IPS-11a (cell line): ENCODE measurements at regions not wholly inside any gene's neighbourhood (a gene's known extent, or its start where the extent isn't known, plus 50 kb on each side); places are given as distances from the start of the nearest gene placed in this dataset.

Experiments
- H3K4me3 ChIP-seq: one replicate; pipeline ENCODE4 v1.5.1; 2013; ENCODE audit warnings: low read depth, low read length, control low read depth

DNA sequence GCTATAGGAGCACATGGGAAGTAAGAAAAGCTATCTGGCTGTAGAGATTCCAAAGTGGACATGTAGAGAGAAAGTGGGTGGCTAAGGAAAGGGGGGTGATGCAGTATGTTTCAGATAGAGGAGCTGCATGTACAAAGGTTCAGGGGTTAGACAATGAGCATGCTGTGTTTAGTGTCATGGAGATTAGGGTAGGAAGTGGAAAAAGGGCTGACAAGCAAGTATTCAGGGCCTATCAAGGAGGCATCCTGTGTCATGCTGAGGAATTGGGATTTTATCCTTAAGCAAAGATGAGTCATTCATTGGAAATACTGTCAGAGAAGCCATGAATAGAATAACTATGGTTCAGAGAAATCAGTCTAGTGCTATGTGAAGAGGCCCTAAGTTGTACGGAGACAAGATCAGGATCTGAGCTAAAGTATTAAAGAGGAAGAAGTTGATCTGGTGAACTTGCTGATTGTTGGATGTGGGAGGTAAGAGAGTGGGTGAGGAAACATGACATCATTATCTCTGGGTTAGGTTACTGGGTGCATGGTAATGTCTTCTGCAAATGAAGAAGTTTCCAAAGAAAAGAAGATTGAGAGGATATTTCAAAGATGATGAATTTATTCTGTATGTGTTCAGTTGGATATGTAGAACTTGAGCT, 176.7 kb upstream of the GOLIM4 start:
- H3K4me3 ChIP-seq: no peak overlapping the region

DNA sequence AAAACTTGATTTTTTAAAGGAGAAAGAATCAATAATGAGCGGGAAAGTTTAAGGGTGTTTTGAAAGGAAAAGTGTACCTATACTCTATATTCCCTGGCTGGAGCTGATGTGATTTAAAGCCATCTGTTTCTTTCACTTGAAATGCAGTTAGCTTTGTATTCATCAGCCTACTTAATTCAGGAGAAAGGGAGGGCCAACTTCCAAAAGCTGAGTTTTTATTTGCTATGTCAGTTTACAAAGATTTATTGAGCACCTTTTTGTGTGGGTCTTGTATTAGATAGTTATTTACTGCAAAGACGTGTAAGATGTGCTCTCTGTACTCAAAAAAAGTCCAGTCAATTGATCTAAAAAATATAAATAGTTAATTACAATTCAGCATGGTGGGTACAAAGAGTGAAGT, 176.2 kb upstream of the GOLIM4 start:
- H3K4me3 ChIP-seq: no peak overlapping the region

DNA sequence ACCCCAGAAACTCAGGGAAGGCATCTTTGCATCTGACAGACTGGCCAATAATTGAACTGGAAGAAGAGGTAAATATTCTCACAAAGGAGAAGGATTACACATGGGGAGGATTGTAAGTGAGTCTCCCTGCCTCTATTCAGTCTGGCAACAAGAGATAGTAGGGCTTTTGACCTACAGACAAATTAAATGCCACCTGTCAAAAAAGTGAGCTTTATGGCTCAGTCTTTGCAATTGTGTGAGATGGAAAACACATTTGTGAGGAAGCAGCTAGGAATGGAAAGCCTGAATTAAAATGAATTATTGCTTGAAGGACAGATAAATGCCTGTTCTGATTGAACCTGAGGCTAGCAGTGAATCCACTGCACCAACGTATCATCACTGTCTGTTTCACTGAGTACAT, 173.3 kb upstream of the GOLIM4 start:
- H3K4me3 ChIP-seq: no peak overlapping the region

DNA sequence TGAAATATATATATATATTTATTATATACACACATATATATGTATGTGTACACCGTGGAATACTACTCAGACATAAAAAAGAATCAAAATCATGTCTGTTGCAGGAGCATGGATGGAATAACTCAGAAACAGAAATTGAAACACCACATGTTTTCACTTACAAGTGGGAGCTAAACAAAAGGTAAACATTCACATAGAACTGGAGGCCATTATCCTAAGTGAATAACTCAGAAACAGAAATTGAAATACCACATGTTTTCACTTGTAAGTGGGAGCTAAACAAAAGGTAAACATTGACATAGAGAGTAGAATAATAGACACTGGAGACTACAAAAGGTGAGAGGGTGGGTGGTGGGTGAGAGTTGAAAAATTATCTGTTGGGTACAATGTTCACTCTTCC, 171.5 kb upstream of the GOLIM4 start:
- no peak overlapping the region for H3K4me3 ChIP-seq

DNA sequence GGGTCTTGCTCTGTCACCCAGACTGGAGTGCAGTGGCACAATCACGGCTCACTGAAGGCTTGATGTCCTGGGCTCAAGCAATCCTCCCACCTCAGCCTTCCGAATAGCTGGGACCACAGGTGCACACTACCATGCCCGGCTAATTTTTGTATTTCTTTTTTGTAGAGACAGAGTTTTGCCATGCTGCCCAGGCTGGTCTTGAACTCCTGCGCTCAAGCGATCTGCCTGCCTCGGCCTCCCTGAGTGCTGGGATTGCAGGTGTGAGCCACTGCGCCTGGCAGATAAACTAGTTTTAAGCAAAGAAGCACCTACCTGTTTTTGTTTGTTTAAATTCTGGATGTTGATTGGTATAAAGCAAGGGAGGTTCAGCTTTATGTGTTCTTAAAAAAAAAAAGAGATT, 170.6 kb upstream of the GOLIM4 start:
- no peak overlapping the region for H3K4me3 ChIP-seq

DNA sequence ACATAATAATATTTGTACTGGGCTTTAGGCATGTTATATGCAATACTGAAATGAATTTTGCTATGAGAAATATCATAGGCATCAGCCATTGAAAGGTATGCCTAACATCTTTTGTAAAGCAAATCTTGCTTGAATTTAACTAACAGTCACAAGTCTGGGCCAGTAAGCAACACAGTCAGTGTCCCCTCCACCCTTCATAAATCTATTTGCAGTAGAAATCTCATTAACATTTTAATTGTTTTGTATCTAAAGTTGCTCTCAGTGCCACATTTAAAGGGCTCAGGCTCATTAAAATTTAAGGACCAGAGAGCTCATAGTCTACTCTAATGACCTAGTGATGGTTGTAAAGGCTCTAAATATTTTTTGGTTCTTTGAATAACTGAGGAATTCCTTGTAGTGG, 167.2 kb upstream of the GOLIM4 start:
- no peak overlapping the region for H3K4me3 ChIP-seq

DNA sequence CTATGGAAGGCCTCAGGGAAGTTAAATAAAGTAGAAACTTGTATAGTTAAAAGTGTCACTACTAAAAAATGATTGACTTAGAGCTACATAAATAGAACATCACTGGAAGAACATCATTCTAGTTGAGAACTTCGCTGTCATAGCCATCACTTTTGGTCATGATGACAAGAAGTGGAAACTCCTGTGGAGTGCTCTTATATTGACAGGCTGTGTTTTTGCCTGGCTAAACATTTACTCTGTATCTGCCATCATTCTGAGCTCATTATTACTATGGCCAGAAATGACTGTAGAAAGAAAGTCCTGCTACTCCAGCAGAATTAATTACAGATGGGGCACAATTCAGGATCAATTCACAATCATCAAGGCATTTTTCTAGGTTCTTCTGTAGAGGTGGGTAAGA, 165.1 kb upstream of the GOLIM4 start:
- H3K4me3 ChIP-seq: no peak overlapping the region

DNA sequence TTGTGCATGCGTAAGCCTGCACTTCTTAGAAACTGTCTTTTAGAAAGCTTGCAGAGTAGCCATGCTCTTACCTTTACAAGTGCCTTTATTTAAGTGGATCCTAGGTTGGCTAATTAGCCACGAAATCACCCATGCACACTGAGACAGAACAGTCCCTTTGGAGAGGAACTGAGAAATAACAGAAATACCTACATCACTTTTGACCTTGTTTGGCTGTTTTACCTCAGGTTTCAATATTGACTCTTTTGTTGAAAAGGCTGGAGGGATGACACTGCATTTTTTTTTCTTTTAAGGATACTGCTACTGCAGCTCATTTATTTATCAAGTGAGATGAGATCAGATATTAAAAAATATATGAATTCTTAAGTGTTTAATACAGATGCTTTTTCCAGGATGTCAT, 155.6 kb upstream of the GOLIM4 start:
- H3K4me3 ChIP-seq: no peak overlapping the region

DNA sequence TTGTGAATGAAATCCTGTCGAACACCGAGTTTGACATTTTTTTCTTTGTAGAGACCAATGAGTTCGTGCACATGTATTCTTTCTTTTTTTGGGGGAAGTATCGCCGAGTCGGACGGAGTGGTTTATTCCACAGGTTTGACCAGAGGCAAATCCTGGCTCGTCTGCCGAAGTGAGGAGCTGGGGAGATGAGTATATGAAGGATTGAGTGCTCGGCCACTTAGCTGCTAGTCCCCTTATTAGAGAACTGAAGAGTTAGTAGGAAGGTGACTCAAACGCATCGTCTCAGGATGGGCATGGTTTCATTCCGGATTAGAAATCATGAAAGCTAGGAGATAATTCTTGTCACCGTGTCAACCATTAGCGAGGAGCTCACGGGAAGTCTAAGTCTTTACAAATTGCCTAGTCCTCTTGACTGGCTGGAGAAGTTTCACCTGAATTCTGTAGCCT, 154.7 kb upstream of the GOLIM4 start:
- peak overlapping the region; percentile 67 for H3K4me3 ChIP-seq

DNA sequence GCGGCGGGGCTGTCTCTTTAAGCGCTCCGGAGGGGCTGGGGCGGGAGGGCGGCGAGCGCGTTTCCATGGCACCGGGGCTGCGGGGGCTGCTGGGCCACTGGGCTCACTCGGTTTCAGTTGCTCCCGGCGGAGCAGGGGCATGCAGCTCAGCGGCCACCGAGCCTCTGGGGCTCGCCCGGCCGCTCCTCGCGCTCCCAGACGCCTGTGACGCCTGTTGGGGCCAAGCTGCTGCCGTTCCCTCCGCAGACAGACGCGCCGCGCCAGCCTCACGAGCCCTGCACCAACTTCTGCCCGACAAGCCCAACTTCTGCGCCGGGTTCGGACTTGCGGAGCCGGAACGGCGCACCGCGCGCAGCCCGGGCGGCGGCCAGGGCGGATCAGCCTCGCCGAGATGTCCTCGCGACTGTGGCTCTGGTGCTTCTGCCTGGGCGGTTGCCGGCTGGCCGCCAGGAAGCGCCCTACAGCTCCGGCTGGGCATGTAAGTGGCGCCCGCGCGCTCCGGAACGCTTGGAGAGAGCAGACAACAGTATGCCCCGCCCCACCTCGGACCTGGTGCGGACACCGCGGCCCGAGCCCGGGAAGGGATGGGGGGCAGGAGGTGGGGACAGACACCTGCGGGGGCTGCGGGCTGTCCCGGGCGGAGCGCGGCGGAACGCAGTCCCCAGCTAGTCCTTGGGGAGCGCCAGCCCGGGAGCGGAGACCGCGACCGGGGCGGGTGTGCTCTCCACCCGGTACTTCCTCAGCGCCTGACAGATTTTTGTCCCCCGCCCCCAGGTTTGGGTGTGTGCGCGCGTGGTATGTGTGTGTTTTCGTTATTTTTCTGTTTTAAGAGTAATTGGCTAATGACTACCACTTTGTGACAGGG, 154.1 kb upstream of the GOLIM4 start:
- H3K4me3 ChIP-seq: peak overlapping the region; percentile 67

DNA sequence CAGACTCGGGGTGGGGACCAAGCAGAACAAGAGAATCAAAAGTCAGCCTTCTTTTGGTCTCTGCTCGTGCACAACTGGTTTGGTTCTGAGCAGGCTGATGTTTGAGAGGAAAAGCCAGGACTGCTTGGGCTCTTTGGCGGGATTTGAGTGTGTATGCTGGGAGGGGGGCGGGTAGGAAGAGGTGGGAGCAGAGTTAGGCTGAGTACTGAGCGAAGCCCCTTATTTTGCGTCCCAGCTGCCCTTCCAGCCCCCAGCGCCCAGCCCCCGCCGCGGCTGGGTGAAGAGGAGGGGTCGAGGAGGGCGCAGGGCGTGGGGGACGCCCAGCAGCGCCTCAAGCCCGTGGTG, 153.5 kb upstream of the GOLIM4 start:
- H3K4me3 ChIP-seq: peak overlapping the region; percentile 67

DNA sequence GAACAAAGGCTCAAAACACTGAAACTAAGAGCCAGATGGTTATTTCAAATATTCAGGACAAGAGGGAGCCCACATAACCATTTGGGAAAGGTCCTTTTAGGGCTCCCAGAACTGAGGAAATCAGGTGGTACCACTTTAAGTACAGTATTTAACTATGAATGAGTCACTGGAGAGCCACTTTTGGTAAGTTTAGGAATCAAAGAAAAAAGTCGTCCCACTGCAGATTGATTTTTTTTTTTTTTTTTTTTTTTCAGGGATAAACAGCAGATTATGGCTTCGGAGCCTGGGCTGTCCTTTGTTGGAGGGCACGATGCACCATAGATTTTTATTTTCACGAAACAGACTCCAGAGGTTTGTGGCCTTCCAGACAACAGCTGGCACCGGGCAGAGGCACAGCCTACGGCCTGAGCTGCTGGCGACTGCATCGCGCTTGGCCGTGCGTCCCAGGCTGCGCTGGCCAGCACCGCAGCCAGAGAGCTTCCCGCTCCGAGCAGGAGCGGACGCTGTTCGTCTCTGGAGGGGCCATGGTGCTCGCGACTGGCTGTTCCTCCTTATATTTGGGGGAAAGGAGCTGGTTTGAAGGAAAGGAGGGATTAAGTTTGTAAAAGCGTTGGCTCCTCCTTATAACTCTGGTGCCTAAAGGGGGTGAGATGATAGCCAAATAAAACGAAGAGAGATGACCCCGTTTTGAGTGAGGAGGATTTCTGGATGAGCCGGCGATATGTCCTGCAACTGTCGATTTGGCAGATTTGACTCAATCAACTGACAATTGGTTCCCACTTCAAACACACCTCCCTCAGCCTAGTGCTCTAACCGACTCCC, 152.9 kb upstream of the GOLIM4 start:
- peak overlapping the region; percentile 67 for H3K4me3 ChIP-seq

DNA sequence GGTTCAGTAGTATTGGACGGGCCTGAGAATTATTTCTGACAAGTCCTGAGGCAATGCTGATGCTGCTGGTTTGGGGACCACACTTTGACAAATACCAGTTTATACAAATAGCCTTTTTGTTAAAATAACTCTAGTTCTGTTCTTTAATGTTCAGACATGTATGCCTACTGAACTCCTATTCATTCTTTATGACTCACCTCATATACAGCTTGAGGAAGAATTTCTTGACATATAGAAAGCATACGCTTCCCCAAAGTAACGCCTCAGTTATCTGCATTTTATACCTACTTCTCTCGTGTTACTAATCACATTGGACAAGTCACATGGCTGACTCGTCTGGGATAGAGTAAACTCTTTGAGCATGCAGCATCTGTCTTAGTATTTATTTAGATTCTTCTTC, 145.4 kb upstream of the GOLIM4 start:
- no peak overlapping the region for H3K4me3 ChIP-seq

DNA sequence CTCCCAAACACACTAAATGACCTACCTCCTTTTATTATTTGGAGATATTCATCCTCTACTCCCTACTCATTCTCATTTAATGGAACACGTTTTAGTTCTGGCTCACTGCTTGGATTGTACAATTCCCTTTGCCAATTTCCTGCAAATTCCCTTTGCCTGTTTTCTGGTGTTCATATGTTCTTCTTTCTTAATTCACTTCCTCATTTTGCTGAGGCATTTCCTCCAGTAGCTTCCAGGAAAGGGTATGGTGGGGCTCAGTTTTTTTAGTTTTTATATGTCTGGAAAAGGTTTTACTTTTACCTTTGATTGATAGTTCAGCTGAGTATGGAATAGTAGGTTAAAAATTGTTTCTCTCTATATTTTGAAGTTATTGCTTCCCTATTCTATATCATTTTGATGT, 143.6 kb upstream of the GOLIM4 start:
- H3K4me3 ChIP-seq: no peak overlapping the region

DNA sequence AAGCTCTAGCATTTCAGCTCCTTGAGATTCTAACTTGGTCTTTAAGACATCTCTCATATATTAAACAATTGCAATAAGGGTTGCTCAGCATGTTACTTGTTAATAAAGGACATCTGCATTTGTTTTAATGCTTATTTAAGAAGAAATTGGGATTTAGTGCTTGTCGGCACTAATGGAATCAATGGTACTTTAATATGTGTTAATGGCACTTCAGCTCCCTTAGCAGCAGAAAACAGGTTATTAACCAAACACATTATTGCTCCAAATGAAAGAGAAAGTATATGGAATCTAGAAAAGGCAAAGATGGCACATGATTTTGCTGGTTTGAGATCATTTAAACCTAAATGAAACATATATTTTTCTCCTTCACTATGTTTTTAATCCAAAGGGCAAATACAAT, 137.3 kb upstream of the GOLIM4 start:
- no peak overlapping the region for H3K4me3 ChIP-seq

DNA sequence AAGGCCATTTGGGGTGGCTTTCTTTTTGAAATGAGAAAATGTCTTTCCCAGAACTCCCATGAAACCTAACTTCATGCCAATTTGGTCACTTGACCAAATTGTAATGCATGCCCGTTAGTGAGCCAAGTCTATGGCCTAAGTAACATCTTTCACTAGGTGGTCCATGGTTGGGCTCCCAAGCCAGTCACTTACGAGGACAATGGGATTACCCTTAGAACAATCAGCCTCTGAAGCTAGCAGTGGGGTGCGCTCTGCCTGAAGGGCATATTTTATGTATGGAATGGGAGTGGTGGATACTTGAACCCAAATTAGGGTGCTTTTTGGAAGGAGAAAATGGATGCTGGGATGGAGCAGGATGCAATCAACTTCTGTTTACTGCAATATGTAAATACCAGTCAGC, 127.4 kb upstream of the GOLIM4 start:
- H3K4me3 ChIP-seq: no peak overlapping the region

DNA sequence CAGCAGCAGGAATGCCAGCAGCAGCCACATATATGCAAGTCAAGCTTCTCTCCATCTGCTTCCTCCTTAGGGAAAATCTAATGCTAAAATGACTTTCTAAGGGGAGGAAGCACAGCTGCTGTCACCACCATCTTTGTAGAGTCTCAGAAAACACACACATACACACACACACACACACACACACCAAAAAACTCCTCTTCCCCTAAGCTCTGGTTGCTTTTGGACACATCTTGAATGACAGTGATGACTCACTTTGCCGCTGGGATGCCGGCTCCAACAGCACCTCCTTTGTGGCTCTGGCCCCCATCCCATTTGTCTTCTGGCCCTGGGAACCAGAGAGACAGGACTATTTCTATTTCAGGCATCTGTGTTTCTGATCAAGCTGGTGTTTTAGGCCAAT, 124.8 kb upstream of the GOLIM4 start:
- no peak overlapping the region for H3K4me3 ChIP-seq

DNA sequence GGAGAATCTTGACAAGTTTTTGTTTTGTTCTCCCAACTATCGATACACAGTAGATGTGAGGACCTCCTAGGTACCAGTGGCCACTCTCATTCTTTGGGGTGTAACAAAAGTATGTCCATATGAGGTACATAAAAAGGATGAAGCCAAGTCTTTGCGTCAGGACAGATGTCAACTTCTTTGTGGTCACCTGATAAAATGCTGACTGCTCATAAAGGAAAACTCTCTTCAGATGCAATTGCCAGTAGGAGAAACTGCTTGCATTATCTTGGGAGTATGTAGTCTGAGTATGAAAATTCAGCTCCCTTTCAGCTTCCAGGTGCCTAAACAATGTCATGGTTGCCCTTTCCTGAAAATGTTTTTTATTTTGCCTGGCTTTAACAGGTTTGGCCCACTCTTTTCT, 123.8 kb upstream of the GOLIM4 start:
- no peak overlapping the region for H3K4me3 ChIP-seq

DNA sequence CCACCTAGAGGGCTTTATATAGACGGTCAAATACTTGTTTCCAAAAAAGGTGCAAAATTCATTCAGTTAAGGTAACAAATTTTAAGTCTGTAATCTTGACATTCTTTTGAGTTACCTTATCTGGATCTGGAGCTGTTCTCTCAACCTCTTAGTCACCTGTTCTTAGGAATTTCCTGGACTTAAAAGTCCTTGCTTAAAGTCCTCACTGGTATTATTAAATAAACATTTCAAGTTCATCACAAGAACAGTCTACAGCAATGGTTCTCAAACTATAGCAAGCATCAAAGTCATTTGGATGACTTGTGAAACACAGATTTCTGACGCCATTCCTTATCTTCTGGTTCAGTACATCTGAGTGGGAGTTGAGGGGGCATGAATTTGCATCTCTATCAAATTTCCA, 122.9 kb upstream of the GOLIM4 start:
- no peak overlapping the region for H3K4me3 ChIP-seq

DNA sequence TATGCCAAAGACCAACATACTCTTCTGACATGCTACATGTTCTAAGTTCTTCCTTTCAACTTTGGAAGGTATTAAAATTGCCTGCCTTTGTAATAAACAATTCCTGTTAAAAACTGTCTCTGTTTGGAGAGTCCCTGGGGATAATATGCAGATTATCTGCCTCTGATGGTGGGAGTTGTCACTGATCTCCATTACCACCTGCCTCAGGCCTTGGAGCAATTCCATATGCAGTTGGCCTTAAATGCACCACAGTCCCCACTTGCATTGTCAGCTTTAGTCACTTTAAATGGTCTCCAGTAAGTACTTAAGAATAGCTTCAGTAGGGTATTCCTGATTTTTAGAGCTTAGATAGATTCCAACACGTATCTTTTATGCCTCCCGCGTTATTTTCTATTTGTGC, 121.1 kb upstream of the GOLIM4 start:
- no peak overlapping the region for H3K4me3 ChIP-seq

DNA sequence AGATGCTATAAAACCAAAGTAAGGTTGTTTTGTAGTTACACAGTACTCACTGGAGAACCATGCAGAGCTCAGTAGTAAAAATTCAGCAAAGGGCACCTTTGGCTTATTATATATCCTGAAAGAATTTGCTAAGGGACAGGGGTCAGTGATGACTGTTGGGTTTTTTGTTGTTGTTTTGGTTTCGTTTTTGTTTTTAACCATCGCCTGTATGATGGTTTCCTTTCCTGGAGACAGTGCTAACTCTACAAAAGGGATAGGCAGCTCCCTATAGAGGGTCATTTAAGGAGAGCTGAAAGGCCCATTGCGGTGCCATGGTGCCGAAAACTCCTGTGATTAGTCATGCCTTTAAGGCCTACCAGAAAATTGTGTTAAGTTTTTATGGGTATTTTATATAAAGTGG, 118.2 kb upstream of the GOLIM4 start:
- no peak overlapping the region for H3K4me3 ChIP-seq
